Natural killer cell (primary cell): ENCODE measurements at regions not wholly inside any gene's neighbourhood (a gene's known extent, or its start where the extent isn't known, plus 50 kb on each side); places are given as distances from the start of the nearest gene placed in this dataset.

Experiments used
- ATAC-seq, 3 donors: fragments of 150-1000 bp in 2 of 3; fragments of 200-7000 bp in 1 of 3; cut with Tn5 transposase; 1 replicate in 1 of 3; 2 replicates in 2 of 3; pipeline ENCODE4 v1.10.0; 2021; ENCODE audit warnings: mild to moderate bottlenecking in 2 of 3, moderate library complexity in 2 of 3
- DNase-seq, 2 donors: peaks; one replicate each; pipeline versions ENCODE4 v3.0.0 to v3.0.0-alpha.2; 2013 to 2021; ENCODE audit warnings: mixed read lengths in 1 of 2
- H3K27ac ChIP-seq: one replicate; pipeline ENCODE4 v1.5.1; 2013; ENCODE audit warnings: mild to moderate bottlenecking, low read length
- H3K27me3 ChIP-seq: one replicate; pipeline ENCODE4 v1.6.1; 2013; ENCODE audit warnings: low read length; ENCODE audit not compliant: control insufficient read depth, insufficient read depth
- H3K36me3 ChIP-seq: one replicate; pipeline ENCODE4 v1.6.1; 2013; ENCODE audit warnings: low read length; ENCODE audit not compliant: control insufficient read depth, insufficient read depth
- H3K4me1 ChIP-seq: one replicate; pipeline ENCODE4 v1.6.1; 2013; ENCODE audit warnings: low read length; ENCODE audit not compliant: control insufficient read depth, insufficient read depth
- H3K4me3 ChIP-seq: one replicate; pipeline ENCODE4 v1.5.1; 2013; ENCODE audit warnings: low read length
- H3K9me3 ChIP-seq: one replicate; pipeline ENCODE4 v1.6.1; 2013; ENCODE audit warnings: low read length; ENCODE audit not compliant: control insufficient read depth, insufficient read depth
- H3K27ac Mint-ChIP-seq, 2 donors: one replicate each; pipeline ENCODE4 v1.8.0; 2022; ENCODE audit warnings: mild to moderate bottlenecking in 2 of 2, mixed read lengths in 2 of 2, moderate library complexity in 1 of 2
- H3K27me3 Mint-ChIP-seq, 2 donors: one replicate each; pipeline ENCODE4 v1.8.0; 2022; ENCODE audit warnings: low read depth in 2 of 2, mixed read lengths in 2 of 2
- H3K36me3 Mint-ChIP-seq: one replicate; pipeline ENCODE4 v1.8.0; 2022; ENCODE audit warnings: mixed read lengths
- H3K4me1 Mint-ChIP-seq, 2 donors: one replicate each; pipeline ENCODE4 v1.8.0; 2022; ENCODE audit warnings: mixed read lengths in 2 of 2
- H3K4me3 Mint-ChIP-seq: one replicate; pipeline ENCODE4 v1.8.0; 2022; ENCODE audit warnings: mild to moderate bottlenecking, moderate library complexity, mixed read lengths
- H3K9me3 Mint-ChIP-seq, 2 donors: one replicate each; pipeline ENCODE4 v1.8.0; 2022; ENCODE audit warnings: mixed read lengths in 2 of 2
- WGBS: methylation state at CpG from one replicate; pipeline ENCODE4 v1.1.7; 2013; ENCODE audit warnings: missing lambda C conversion rate; ENCODE audit not compliant: insufficient coverage; 5-methylcytosine and 5-hydroxymethylcytosine counted together
- intact Hi-C: fragments of 100-400 bp; cut with micrococcal nuclease; formaldehyde crosslinking; loops from one replicate; pipeline ENCODE4 v1.14.2; 2022
- TF ChIP-seq, protein P1 (sequence below): fragments of 200-600 bp; IDR thresholded peaks from one replicate; pipeline ENCODE4 v1.8.0; 2022; ENCODE audit warnings: antibody characterized with exemption

- ATAC-seq (no peak), DNase-seq (no peak)
- H3K27ac ChIP-seq, result no peak overlapping the region
- WGBS, result 94% methylated on average over 12 of the region's 13 CpGs
- no peaks in the 10 kb centered on the region for H3K36me3 ChIP-seq
- Mint-ChIP-seq H3K4me3 (no peak overlapping the region), H3K27ac (no peak overlapping the region), H3K36me3 (no peaks in the 10 kb centered on the region), H3K9me3 (no peaks in the 10 kb centered on the region), H3K4me1 (peaks cover 11 to 21% of the 10 kb centered on the region in 2 donors), H3K27me3 (peaks cover 0 to 2% of the 10 kb centered on the region in 2 donors)
- TF ChIP-seq, protein P1, sequence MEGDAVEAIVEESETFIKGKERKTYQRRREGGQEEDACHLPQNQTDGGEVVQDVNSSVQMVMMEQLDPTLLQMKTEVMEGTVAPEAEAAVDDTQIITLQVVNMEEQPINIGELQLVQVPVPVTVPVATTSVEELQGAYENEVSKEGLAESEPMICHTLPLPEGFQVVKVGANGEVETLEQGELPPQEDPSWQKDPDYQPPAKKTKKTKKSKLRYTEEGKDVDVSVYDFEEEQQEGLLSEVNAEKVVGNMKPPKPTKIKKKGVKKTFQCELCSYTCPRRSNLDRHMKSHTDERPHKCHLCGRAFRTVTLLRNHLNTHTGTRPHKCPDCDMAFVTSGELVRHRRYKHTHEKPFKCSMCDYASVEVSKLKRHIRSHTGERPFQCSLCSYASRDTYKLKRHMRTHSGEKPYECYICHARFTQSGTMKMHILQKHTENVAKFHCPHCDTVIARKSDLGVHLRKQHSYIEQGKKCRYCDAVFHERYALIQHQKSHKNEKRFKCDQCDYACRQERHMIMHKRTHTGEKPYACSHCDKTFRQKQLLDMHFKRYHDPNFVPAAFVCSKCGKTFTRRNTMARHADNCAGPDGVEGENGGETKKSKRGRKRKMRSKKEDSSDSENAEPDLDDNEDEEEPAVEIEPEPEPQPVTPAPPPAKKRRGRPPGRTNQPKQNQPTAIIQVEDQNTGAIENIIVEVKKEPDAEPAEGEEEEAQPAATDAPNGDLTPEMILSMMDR, result no peak
- no peaks in the 10 kb centered on the region for H3K27me3 ChIP-seq
- intact Hi-C loops, result no loop called here
- no peaks in the 10 kb centered on the region for H3K9me3 ChIP-seq
- H3K4me1 ChIP-seq, result peaks cover 21% of the 10 kb centered on the region
- no peak overlapping the region for H3K4me3 ChIP-seq
Measured at GRCh38 chr2:43044093-43044681, 182.2 kb downstream of the ZFP36L2 start.

DNA sequence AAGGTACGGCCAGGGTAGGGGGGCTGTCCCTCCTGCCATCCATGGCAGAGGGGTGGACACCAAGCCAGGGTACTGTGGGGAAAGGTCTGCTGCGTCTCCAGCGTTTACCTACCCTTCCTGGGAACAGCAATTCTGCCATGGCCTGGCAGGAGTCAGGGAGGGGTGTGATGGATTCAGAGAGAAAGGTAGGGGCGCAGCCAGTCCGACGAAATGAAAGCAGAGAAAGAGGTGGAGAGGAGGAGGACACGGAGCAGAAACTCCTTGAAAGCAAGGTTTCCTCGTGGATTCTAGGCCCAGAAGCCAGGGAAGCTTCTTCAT lies 182.9 kb downstream of the ZFP36L2 start:
- no peaks in the 10 kb centered on the region for H3K9me3 ChIP-seq
- H3K4me3 Mint-ChIP-seq, result no peak overlapping the region
- H3K27me3 Mint-ChIP-seq, result peaks cover 0 to 2% of the 10 kb centered on the region in 2 donors
- WGBS, result 93% methylated on average over 8 of the region's 8 CpGs
- DNase-seq (no peak), ATAC-seq (no peak)
- no peaks in the 10 kb centered on the region for H3K36me3 Mint-ChIP-seq
- H3K36me3 ChIP-seq, result no peaks in the 10 kb centered on the region
- TF ChIP-seq, protein P1, result no peak
- no peaks in the 10 kb centered on the region for H3K9me3 Mint-ChIP-seq
- peaks cover 23% of the 10 kb centered on the region for H3K4me1 ChIP-seq
- no peak overlapping the region for H3K4me3 ChIP-seq
- intact Hi-C loops, result no loop called here
- no peak overlapping the region for H3K27ac Mint-ChIP-seq
- H3K27ac ChIP-seq, result no peak overlapping the region
- H3K4me1 Mint-ChIP-seq, result peaks cover 11 to 17% of the 10 kb centered on the region in 2 donors
- H3K27me3 ChIP-seq, result no peaks in the 10 kb centered on the region

- H3K9me3 Mint-ChIP-seq, result no peaks in the 10 kb centered on the region
- 69% methylated on average over 4 of the region's 8 CpGs for WGBS
- H3K9me3 ChIP-seq, result no peaks in the 10 kb centered on the region
- H3K27me3 Mint-ChIP-seq, result peaks cover 0 to 2% of the 10 kb centered on the region in 2 donors
- no peak overlapping the region for H3K27ac Mint-ChIP-seq
- peaks cover 4 to 9% of the 10 kb centered on the region in 2 donors for H3K4me1 Mint-ChIP-seq
- no peak for ATAC-seq
- no peaks in the 10 kb centered on the region for H3K36me3 ChIP-seq
- no peak for DNase-seq
- H3K4me3 Mint-ChIP-seq, result no peak overlapping the region
- H3K4me3 ChIP-seq, result no peak overlapping the region
- peaks cover 18% of the 10 kb centered on the region for H3K4me1 ChIP-seq
- TF ChIP-seq, protein P1, result no peak
- no peaks in the 10 kb centered on the region for H3K36me3 Mint-ChIP-seq
- intact Hi-C loops, result no loop called here
- H3K27ac ChIP-seq, result no peak overlapping the region
- no peaks in the 10 kb centered on the region for H3K27me3 ChIP-seq
Measured at GRCh38 chr2:43041661-43042360, 184.6 kb downstream of the ZFP36L2 start.

DNA sequence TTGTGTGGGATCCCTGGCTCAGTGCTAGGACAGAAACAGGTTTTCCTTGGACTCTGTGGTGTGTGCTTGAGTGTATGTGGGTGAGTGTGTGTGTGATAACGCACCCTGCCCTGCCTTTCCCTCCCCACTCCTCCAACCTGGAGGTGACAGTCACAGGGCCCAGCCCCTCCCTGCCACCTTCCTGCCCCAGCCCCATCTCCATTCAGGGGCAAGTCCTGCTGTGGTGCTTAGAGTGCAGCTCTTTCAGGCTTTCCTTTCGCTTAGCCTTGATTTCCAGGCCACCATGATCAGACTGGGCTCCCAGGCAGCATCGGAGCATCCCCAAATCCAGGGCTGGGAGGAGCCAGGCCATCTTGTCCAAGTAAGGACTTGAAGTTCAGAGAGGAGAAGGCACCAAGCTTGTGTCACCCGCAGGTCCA lies 185.2 kb downstream of the ZFP36L2 start:
- H3K9me3 ChIP-seq, result no peaks in the 10 kb centered on the region
- H3K4me3 ChIP-seq, result no peak overlapping the region
- no peaks in the 10 kb centered on the region for H3K27me3 ChIP-seq
- Mint-ChIP-seq H3K9me3 (no peaks in the 10 kb centered on the region), H3K27me3 (peaks cover 0 to 2% of the 10 kb centered on the region in 2 donors), H3K27ac (no peak overlapping the region), H3K36me3 (no peaks in the 10 kb centered on the region), H3K4me1 (peaks cover 0 to 5% of the 10 kb centered on the region in 2 donors), H3K4me3 (no peak overlapping the region)
- ATAC-seq (no peak), DNase-seq (no peak)
- peaks cover 12% of the 10 kb centered on the region for H3K4me1 ChIP-seq
- TF ChIP-seq, protein P1, result no peak
- WGBS, result 92% methylated on average over 3 of the region's 4 CpGs
- H3K27ac ChIP-seq, result no peak overlapping the region
- no peaks in the 10 kb centered on the region for H3K36me3 ChIP-seq
- intact Hi-C loops, result no loop called here
